K562 (cell line): ENCODE measurements at regions not wholly inside any gene's neighbourhood (a gene's known extent, or its start where the extent isn't known, plus 50 kb on each side); places are given as distances from the start of the nearest gene placed in this dataset.

Experiments used
- ATAC-seq: fragments of 200-7000 bp; cut with Tn5 transposase; 3 replicates; pipeline ENCODE4 v1.9.1; 2020; ENCODE audit warnings: moderate library complexity
- BruUV-seq: library from RNA; stranded (reverse); fragments of 400-500 nt; replicated peaks from 2 replicates; lab custom pipeline; 2021; lab: Mats Ljungman, UMichigan
- CTCF ChIA-PET: fragments of 300-600 bp; formaldehyde crosslinking; extraction: SDS; loops from one replicate; lab custom pipeline; 2021; ENCODE audit warnings: low intra/inter-chr PET ratio; lab: Yijun Ruan, JAX
- POLR2A ChIA-PET: fragments of 300-600, 350-650 bp; sonication (Branson Sonifier 250); formaldehyde crosslinking; extraction: SDS; loops from one replicate; lab custom pipeline; 2021; ENCODE audit warnings: antibody characterized with exemption, inconsistent platforms; lab: Yijun Ruan, JAX
- DNase-seq, 4 experiments: peaks; one replicate each; pipeline versions ENCODE4 v3.0.0 to v3.0.0-alpha.2; 2011 to 2018; ENCODE audit warnings: low spot score in 3 of 4, mixed read lengths in 3 of 4; ENCODE audit errors: extremely low read depth in 1 of 4
- FAIRE-seq: peaks from 2 replicates; lab custom pipeline; 2011; peaks lifted over from hg19 to GRCh38; lab: Jason Lieb, UNC
- H2AFZ ChIP-seq: 2 replicates; pipeline ENCODE4 v1.6.0; 2011; ENCODE audit warnings: low read depth, low read length, control low read depth, inconsistent platforms
- H3K27ac ChIP-seq: fragments of 200-600 bp; 3 replicates; pipeline ENCODE4 v1.8.0; 2011; ENCODE audit warnings: low read depth, mild to moderate bottlenecking, control low read depth, inconsistent platforms, low read length, moderate library complexity, mixed read lengths; ENCODE audit errors: extremely low read depth
- H3K27me3 ChIP-seq, 2 experiments: fragments of 300-600 bp in 1 of 2; 2 replicates in 1 of 2; 3 replicates in 1 of 2; pipeline versions ENCODE4 v1.6.0 to v1.8.0; 2011; ENCODE audit warnings: inconsistent platforms in 2 of 2, low read length in 2 of 2, mild to moderate bottlenecking in 1 of 2, mixed read lengths in 1 of 2, moderate library complexity in 1 of 2; ENCODE audit not compliant: control insufficient read depth in 2 of 2, insufficient read depth in 2 of 2
- H3K36me3 ChIP-seq: fragments of 300-600 bp; 3 replicates; pipeline ENCODE4 v1.8.0; 2011; ENCODE audit warnings: mild to moderate bottlenecking, low read length, inconsistent platforms; ENCODE audit not compliant: control insufficient read depth, insufficient read depth
- H3K4me1 ChIP-seq, 2 experiments: fragments of 200-600 bp in 1 of 2; replicated peaks in 1 of 2; 2 replicates in 1 of 2; 3 replicates in 1 of 2; pipeline versions ENCODE4 v1.5.1 to v1.8.0; 2011; ENCODE audit warnings: inconsistent platforms in 2 of 2, low read length in 2 of 2, mild to moderate bottlenecking in 1 of 2, mixed read lengths in 1 of 2, moderate library complexity in 1 of 2; ENCODE audit not compliant: control insufficient read depth in 2 of 2, insufficient read depth in 2 of 2
- H3K4me2 ChIP-seq: 2 replicates; pipeline ENCODE4 v1.6.1; 2011; ENCODE audit warnings: low read length, control low read depth, inconsistent platforms, mixed read lengths; ENCODE audit not compliant: insufficient read depth
- H3K4me3 ChIP-seq: fragments of 200-600 bp; sonication (generic), shearing (Covaris generic); 2 replicates; pipeline ENCODE4 v1.5.1; 2016; ENCODE audit warnings: control low read depth, inconsistent platforms
- H3K79me2 ChIP-seq: fragments of 200-600 bp; 3 replicates; pipeline ENCODE4 v1.8.0; 2011; ENCODE audit warnings: low read length, inconsistent platforms; ENCODE audit not compliant: control insufficient read depth, insufficient read depth
- H3K9ac ChIP-seq, 2 experiments: 2 replicates each; pipeline versions ENCODE4 v1.6.0 to v1.6.1; 2011; ENCODE audit warnings: low read depth in 2 of 2, low read length in 2 of 2, control low read depth in 1 of 2, inconsistent platforms in 1 of 2, mild to moderate bottlenecking in 1 of 2, mixed read lengths in 1 of 2; ENCODE audit not compliant: insufficient read depth in 1 of 2
- H3K9me1 ChIP-seq: one replicate; pipeline ENCODE4 v1.6.0; 2011; ENCODE audit warnings: inconsistent platforms, mild to moderate bottlenecking, low read length, moderate library complexity; ENCODE audit not compliant: control insufficient read depth, insufficient read depth
- H3K9me3 ChIP-seq: replicated peaks from 2 replicates; pipeline ENCODE4 v1.5.1; 2011; ENCODE audit warnings: low read depth, low read length, inconsistent platforms; ENCODE audit not compliant: control insufficient read depth, insufficient read depth
- H4K20me1 ChIP-seq: replicated peaks from 2 replicates; pipeline ENCODE4 v1.6.1; 2011; ENCODE audit warnings: low read length, inconsistent platforms, mixed read lengths; ENCODE audit not compliant: control insufficient read depth, insufficient read depth
- BCLAF1 ChIP-seq, 2 experiments: fragments of 450-650 bp in 1 of 2; IDR thresholded peaks; 2 replicates each; pipeline ENCODE4 v1.6.1; 2011 to 2017; ENCODE audit warnings: low read depth in 2 of 2, antibody characterized with exemption in 1 of 2, borderline replicate concordance in 1 of 2, low read length in 1 of 2, mild to moderate bottlenecking in 1 of 2, mixed read lengths in 1 of 2; ENCODE audit not compliant: control insufficient read depth in 1 of 2
- FOXA1 ChIP-seq: fragments of 450-650 bp; IDR thresholded peaks from 2 replicates; pipeline ENCODE4 v1.6.1; 2016; ENCODE audit warnings: mild to moderate bottlenecking, borderline replicate concordance
- GTF3C2 ChIP-seq: IDR thresholded peaks from 3 replicates; pipeline ENCODE4 v1.6.1; 2011; ENCODE audit warnings: borderline replicate concordance, mild to moderate bottlenecking, moderate library complexity; ENCODE audit not compliant: insufficient read length; ENCODE audit errors: extremely low read depth
- HIVEP1 ChIP-seq: fragments of 250-450 bp; sonication (Bioruptor Pico); IDR thresholded peaks from 2 replicates; pipeline ENCODE4 v1.4.0; 2020; ENCODE audit warnings: mild to moderate bottlenecking
- NCOR1 ChIP-seq: fragments of 450-650 bp; IDR thresholded peaks from 2 replicates; pipeline ENCODE4 v1.6.1; 2016; ENCODE audit warnings: mild to moderate bottlenecking, moderate library complexity
- NFATC3 ChIP-seq: fragments of 450-650 bp; IDR thresholded peaks from 2 replicates; pipeline ENCODE4 v1.6.1; 2017; ENCODE audit warnings: mild to moderate bottlenecking
- POLR3G ChIP-seq: IDR thresholded peaks from 2 replicates; pipeline ENCODE4 v1.6.1; 2011; ENCODE audit not compliant: insufficient read length, insufficient replicate concordance; ENCODE audit errors: extremely low read depth
- SMARCA4 ChIP-seq: fragments of 450-650 bp; IDR thresholded peaks from 2 replicates; pipeline ENCODE4 v1.6.1; 2016
- ZBTB12 ChIP-seq: fragments of 250-450 bp; sonication (Bioruptor Pico); IDR thresholded peaks from 2 replicates; pipeline ENCODE4 v1.4.0; 2020
- ZNF316 ChIP-seq: fragments of 450-650 bp; IDR thresholded peaks from 2 replicates; pipeline ENCODE4 v1.6.1; 2016
- WGBS: fragments of 100-300 bp; shearing (Covaris generic); methylation state at CpG from one replicate; pipeline ENCODE4 v1.1.6; 2016; ENCODE audit warnings: low coverage, mixed read lengths; ENCODE audit not compliant: insufficient coverage; ENCODE audit errors: missing lambda C conversion rate; 5-methylcytosine and 5-hydroxymethylcytosine counted together
- in situ Hi-C: fragments of 300-500 bp; cut with MboI; formaldehyde crosslinking; loops from 4 replicates; pipeline ENCODE4 v1.15.0; 2018; ENCODE audit warnings: inconsistent platforms, mixed read lengths
- intact Hi-C: fragments of 100-400 bp; cut with micrococcal nuclease; formaldehyde crosslinking; loops from 2 replicates; pipeline ENCODE4 v1.14.2; 2022

- FAIRE-seq = no peak
- no TSS peak for BruUV-seq
- CTCF ChIA-PET = no interaction called here
Observed at GRCh38 chr3:30081904-30082303, 524.5 kb upstream of the TGFBR2 start.

More at GRCh38 chr3:30081904-30082303, 524.5 kb upstream of the TGFBR2 start:
- no peaks in the 10 kb centered on the region for H3K4me1 ChIP-seq
- no peaks in the 10 kb centered on the region for H4K20me1 ChIP-seq
- H3K4me2 ChIP-seq = no peak overlapping the region
- H3K9me1 ChIP-seq = no peaks in the 10 kb centered on the region
- ATAC-seq (no peak), DNase-seq (no peak)
- in situ Hi-C loops = no loop called here
- H3K9ac ChIP-seq = no peak overlapping the region
- POLR2A ChIA-PET = no interaction called here
- H3K4me3 ChIP-seq = no peak overlapping the region
- no peaks in the 10 kb centered on the region for H3K36me3 ChIP-seq
- intact Hi-C loops = no loop called here
- WGBS = 0% methylated on average over 3 of the region's 3 CpGs
- H3K79me2 ChIP-seq = no peaks in the 10 kb centered on the region
- no peak overlapping the region for H2AFZ ChIP-seq
- H3K9me3 ChIP-seq = no peaks in the 10 kb centered on the region; the same call in 1 of the 2 replicates
- TF ChIP-seq NFATC3 = no peak
- no peak for TF ChIP-seq ZBTB12 (CRISPR knock-in tag)
- TF ChIP-seq GTF3C2 = no peak
- no peak for TF ChIP-seq BCLAF1 (IDR thresholded peaks at IDR 0.05; ENCODE audit: borderline replicate concordance in 1 of 2, control insufficient read depth in 1 of 2, low read depth in 2 of 2, low read length in 1 of 2)
- no peak for TF ChIP-seq HIVEP1 (CRISPR knock-in tag)
- TF ChIP-seq POLR3G = no peak
- no peak for TF ChIP-seq SMARCA4
- TF ChIP-seq ZNF316 = no peak
- TF ChIP-seq FOXA1 = no peak
- no peak for TF ChIP-seq NCOR1
- H3K27me3 ChIP-seq = no peaks in the 10 kb centered on the region
- no peak overlapping the region for H3K27ac ChIP-seq
